ENCODE measurements at regions not wholly inside any gene's neighbourhood (a gene's known extent, or its start where the extent isn't known, plus 50 kb on each side); places are given as distances from the start of the nearest gene placed in this dataset.
"Not testable (repeated sequence)": the region's sequence is repeated elsewhere in the genome, so short reads cannot be mapped to it uniquely, and the experiment has no call there.

DNA sequence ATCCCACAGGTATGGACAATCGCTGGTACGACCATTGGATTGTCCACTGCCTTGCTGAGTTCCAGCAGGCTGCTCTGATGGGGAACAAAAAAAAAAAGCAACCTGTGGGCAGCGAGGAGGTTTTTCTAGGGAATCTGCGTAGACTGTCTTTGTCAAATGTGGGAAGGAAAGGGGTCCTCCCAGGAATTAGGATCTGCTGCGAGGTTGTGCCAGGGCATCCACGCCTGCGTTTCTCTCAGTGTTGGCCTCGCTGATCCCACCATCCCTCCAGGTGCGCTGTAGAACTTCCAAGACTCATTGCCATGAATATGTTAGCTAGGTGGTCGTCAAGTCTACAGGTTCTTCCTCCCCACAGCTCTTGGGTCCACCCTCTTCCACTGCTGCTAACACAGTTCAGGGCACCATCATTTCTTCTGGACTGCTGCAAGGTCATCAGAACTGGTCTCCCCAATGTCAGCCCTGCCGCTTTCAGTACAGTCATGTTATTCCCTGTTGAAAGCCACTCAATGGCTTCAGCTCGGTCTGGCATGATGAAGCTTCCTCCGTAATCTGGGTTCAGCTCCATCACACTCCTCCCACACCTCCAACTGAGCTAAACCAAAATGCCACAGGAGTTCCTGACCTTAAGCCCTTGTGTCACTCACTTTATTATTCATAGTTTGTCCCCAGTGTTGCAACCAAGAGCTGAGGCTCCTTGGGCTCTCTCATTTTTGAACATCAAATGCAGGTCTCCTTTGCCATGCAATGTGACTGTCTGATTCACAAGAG is 79.5 kb upstream of the DMRT1 start:
- no peak for DNase-seq (ENCODE audit: low read depth)

DNA sequence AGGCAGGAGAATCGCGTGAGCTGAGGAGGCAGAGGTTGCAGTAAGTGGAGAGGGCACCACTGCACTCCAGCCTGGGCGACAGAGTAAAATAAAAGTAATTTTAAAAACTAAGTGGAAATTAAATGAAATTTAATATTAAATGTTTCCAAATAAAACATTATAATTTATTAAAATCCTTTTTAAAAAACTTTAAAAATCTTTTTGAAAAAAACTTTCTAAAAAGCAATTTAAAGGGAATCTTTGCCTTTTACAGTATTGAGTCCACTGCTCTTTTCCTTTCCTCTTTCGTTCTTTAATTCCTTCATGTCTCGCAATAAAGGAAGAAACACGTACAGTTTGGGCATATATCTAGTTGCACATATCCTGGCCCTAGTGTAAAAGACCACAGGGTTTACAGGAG is 77.8 kb upstream of the DMRT1 start:
- no peak for DNase-seq (ENCODE audit: low read depth)

DNA sequence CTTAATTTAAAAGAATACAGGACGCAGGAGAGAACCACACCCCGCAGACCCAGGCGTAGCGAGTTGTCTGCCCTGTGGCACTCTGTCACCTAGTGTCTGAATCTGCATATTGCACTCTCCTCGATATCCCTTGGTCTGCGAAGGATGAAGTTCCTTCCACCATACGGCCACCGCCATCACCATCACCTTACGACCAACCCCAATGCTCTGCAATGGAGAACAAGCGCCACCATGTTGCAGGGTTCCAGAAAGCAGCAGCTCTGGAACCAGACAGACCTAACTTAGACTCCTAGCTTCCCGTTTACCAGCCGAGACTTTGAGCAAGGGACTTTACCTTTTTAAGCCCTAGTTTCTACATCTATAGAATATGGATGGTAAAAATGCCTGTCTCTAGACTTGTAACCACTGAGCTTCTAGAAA is 77.4 kb upstream of the DMRT1 start:
- DNase-seq (ENCODE audit: low read depth): peak; percentile 18

DNA sequence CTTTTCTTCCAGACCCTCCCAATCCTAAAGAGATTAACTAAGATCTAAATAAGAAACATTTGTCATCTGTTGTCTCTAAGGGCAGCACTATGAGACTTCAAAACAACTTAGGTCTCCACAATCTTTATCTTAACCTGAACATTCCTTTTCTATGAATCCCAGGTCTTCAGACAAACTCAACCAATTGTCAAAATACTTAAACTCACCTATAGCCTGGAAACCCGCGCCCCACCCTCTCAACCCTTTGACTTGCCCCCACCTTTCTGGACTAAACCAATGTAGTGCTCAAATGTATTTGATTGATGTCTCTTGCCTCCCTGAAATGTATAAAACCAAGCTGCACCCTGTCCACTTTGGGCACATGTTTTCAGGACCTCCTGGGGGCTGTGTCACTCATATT is 76.5 kb upstream of the DMRT1 start:
- DNase-seq (ENCODE audit: low read depth): no peak

DNA sequence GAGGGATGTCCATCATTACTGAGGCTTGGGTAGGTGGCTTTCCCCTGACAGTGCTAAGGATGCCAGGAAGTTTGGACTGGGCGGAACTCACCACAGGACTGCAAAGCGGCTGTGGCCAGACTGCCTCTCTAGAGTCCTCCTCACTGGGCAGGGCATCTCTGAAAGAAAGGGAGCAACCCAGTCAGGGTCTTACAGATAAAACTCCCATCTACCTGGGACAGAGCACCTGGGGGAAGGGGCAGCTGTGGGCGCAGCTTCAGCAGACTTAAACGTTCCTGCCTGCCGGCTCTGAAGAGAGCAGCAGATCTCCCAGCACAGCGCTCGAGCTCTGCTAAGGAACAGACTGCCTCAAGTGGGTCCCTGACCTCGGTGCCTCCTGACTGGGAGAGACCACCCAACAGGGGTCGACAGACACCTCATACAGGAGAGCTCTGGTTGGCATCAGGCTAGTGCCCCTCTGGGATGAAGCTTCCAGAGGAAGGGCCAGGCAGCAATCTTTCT is 74.4 kb upstream of the DMRT1 start:
- DNase-seq (ENCODE audit: low read depth): not testable (repeated sequence)

DNA sequence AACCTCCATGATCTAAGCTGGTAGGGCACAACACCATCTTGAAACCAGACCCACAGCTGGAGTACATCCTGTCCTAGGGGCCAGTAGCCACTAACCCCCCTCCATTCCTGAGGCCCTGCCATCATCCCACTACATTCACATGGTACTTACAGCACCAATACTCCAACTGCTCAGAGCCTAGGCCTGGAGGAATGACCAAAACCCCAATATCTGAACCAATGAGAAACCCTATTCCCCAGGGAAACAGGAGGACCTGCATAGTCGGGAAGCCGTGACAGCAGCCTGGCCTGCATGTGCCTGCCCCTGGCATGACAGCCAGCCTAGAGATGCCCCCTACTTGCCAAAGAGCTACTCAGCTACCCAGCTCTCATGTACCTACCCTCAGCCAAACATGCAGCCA is 65.4 kb upstream of the DMRT1 start:
- DNase-seq (ENCODE audit: low read depth): no peak

DNA sequence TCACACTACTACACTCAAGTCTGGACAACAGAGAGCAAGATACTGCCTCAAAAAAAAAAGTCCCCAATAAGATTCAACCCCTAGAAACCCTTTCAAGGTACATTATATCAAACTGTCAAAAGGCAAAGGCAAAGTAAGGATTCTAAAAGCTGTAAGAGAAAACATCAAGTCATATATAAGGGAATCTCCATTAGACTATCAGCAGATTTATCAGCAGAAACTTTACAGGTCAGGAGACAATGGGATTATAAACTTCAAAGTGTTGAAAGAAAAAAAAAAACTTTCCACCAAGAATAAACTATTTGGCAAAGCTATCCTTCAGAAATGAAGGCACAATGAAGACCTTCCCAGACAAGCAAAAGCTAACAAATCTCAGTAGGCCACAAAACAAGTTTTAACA is 63.5 kb upstream of the DMRT1 start:
- DNase-seq (ENCODE audit: low read depth): no peak

DNA sequence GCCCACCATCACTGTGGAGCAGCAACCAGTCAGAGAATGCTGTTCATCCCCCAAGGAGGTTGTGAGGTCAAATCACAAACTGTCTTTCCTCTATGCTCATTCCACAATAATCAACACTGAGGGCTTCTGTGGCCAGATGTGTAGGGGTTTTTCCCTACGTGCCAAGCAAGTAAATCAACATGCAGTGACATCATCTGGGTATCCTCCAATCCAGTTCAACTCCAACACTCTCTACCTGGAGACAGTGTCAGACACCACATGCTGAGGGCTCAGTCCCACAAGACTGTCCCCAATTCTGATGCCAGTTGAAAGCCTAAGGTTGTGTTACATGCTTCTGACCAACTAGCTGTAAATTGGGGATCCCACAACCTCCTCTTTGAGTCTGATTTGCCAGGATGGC is 57.3 kb upstream of the DMRT1 start:
- no peak for DNase-seq (ENCODE audit: low read depth)

DNA sequence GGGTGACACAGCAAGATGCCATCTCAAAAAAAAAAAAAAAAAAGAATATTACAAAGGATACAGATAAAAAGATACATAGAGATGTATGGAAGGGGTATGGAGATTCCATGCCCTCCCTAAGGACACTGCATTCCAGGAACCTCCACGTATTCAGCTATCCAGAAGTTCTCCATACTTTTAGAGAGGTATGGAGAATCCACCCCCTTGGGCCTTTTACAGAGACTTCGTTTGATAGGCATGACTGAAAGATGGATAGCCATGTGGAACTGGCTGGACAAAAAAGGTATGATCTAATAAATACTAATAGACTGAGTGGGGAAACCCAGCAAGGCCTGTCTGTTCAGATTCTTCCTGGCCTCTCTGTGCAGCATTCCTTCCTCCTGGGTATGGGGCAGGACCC is 56.6 kb upstream of the DMRT1 start:
- no peak for DNase-seq (ENCODE audit: low read depth)

DNA sequence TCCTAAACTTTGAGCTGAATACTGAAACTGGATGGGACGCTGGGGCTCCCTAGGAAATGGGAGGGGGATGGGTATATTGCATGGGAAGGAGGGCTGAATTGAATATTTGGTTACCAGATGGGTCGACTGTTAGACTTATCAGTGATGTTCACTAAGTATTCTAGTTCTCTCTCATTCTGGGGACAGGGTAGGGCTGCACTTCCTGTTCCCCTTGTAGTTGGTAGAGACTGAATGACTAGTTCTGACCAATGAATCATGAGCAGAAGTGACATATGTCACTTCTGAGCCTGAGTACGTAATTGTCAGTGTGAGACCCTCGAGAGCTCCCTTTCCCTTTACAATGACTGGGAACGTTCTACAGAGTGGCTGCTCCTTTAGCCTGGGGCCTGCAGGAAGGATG is 55.5 kb upstream of the DMRT1 start:
- no peak for DNase-seq (ENCODE audit: low read depth)

DNA sequence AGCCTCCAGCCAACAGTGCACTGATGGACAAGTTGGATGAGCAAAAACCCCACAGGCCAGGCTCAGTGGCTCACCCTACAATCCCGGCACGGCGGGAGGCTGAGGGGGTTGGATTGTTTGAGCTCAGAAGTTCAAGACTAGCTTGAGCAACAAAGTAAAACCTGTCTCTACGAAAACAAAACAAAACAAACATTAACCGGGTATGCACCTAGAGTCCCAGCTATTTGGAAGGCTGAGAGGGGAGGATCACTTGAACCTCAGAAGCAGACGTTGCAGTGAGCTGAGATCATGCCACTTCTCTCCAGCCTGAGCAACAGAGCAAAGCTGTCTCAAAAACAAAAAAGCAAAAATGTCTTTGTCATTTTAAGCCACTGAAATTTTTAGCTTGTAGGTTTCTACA is 55.1 kb upstream of the DMRT1 start:
- DNase-seq (ENCODE audit: low read depth): no peak

DNA sequence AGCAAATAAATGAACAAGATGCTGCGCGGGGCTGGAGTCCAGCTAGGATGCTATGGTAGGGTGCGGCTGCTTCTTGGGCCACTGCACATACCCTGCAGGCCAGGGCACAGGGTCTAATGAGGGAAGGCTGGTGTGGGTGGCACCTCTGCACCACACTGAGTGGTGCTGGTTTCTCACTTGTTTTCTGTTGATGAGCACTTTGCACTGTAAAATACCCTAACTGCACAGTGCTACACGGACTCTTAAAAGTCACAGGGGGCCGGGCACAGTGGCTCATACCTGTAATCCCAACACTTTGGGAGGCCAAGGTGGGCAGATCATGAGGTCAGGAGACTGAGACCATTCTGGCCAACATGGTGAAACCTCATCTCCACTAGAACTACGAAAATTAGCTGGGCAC is 52.7 kb upstream of the DMRT1 start:
- no peak for DNase-seq (ENCODE audit: low read depth)

Measured in activated T-cell treated with anti-CD3 and anti-CD28 coated beads for 48 hours (primary cell).